ENCODE measurements at regions not wholly inside any gene's neighbourhood (a gene's known extent, or its start where the extent isn't known, plus 50 kb on each side); places are given as distances from the start of the nearest gene placed in this dataset.

DNA sequence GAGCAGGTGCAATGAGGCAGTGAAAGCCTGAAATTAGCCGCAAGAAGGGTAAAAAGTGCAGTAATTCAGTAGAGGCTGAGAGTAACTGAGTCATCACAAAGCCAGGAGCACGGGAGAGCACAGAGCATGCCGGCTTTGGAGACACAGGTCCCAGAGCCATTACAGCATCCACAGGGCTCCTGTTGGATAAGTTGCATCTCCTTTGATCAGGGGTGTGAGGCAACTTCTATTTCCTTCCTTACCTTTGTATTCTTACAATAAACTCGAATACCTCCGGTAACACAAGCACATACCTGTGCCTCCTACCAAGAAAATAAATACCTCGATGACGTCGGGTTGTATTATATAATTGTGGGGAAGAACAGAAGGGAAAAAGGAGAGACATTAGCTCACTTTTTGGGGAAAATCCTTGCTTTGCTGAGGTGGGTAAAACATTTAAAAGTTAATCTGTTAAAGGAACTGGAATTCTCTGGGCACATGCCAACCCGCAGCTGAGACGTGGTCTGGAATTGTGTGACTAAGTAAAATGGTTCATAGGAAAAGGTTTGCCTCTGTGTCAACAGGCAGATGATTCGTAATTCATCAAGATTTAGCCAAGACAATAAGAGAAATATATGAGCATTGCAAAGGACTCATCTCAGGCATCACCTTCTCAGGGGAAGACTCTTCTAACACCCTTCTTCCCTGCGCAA, 360.7 kb upstream of the ZFP64 start:
- Histone ChIP-seq H3K4me1 (ENCODE audit: insufficient read depth, low read length) (no peaks in the 10 kb centered on the region), H3K4me2 (ENCODE audit: insufficient read depth, low read length) (no peak overlapping the region), H2AFZ (ENCODE audit: low read depth, low read length) (no peak overlapping the region), H3K9me3 (ENCODE audit: insufficient read depth, low read length, severe bottlenecking) (no peaks in the 10 kb centered on the region), H3K27ac (ENCODE audit: low read length) (no peak overlapping the region), H3K27me3 (ENCODE audit: insufficient read depth, low read length, poor library complexity) (no peaks in the 10 kb centered on the region), H3K79me2 (ENCODE audit: insufficient read depth, low read length) (no peaks in the 10 kb centered on the region), H3K4me3 (ENCODE audit: low read depth in 1 of 2, low read length in 2 of 2) (no peak overlapping the region), H4K20me1 (ENCODE audit: insufficient read depth, low read length) (no peaks in the 10 kb centered on the region), H3K36me3 (ENCODE audit: insufficient read depth, low read length) (no peaks in the 10 kb centered on the region), H3K9ac (ENCODE audit: low read depth, low read length) (no peak overlapping the region)
- DNase-seq = no peak
- no peak for ATAC-seq (ENCODE audit: insufficient read depth, low read depth)
- TF ChIP-seq CTCF (IDR thresholded peaks at IDR 0.05; ENCODE audit: borderline replicate concordance, extremely low read depth, low read length, poor library complexity, severe bottlenecking) (no peak), EZH2 (IDR thresholded peaks at IDR 0.05; ENCODE audit: borderline replicate concordance, low read depth, low read length, severe bottlenecking) (no peak)

GRCh38 chr20:52542131-52542530, 350.6 kb upstream of the ZFP64 start:
- H3K9ac ChIP-seq (ENCODE audit: low read depth, low read length) = no peak overlapping the region
- H3K4me2 ChIP-seq (ENCODE audit: insufficient read depth, low read length) = no peak overlapping the region
- H3K9me3 ChIP-seq (ENCODE audit: insufficient read depth, low read length, severe bottlenecking) = no peaks in the 10 kb centered on the region
- no peaks in the 10 kb centered on the region for H3K36me3 ChIP-seq (ENCODE audit: insufficient read depth, low read length)
- H3K4me3 ChIP-seq (ENCODE audit: low read depth in 1 of 2, low read length in 2 of 2) = no peak overlapping the region
- ATAC-seq (ENCODE audit: insufficient read depth, low read depth) (no peak), DNase-seq (no peak)
- no peaks in the 10 kb centered on the region for H3K79me2 ChIP-seq (ENCODE audit: insufficient read depth, low read length)
- H3K27me3 ChIP-seq (ENCODE audit: insufficient read depth, low read length, poor library complexity) = peaks cover 10% of the 10 kb centered on the region
- H3K27ac ChIP-seq (ENCODE audit: low read length) = no peak overlapping the region
- no peaks in the 10 kb centered on the region for H3K4me1 ChIP-seq (ENCODE audit: insufficient read depth, low read length)
- H4K20me1 ChIP-seq (ENCODE audit: insufficient read depth, low read length) = no peaks in the 10 kb centered on the region
- no peak for TF ChIP-seq EZH2 (IDR thresholded peaks at IDR 0.05; ENCODE audit: borderline replicate concordance, low read depth, low read length, severe bottlenecking)
- TF ChIP-seq CTCF (IDR thresholded peaks at IDR 0.05; ENCODE audit: borderline replicate concordance, extremely low read depth, low read length, poor library complexity, severe bottlenecking) = no peak
- H2AFZ ChIP-seq (ENCODE audit: low read depth, low read length) = no peak overlapping the region

GRCh38 chr20:52540509-52540908, 348.9 kb upstream of the ZFP64 start:
- H3K4me1 ChIP-seq (ENCODE audit: insufficient read depth, low read length) = no peaks in the 10 kb centered on the region
- H3K79me2 ChIP-seq (ENCODE audit: insufficient read depth, low read length) = no peaks in the 10 kb centered on the region
- DNase-seq (no peak), ATAC-seq (ENCODE audit: insufficient read depth, low read depth) (no peak)
- no peak overlapping the region for H3K9ac ChIP-seq (ENCODE audit: low read depth, low read length)
- H4K20me1 ChIP-seq (ENCODE audit: insufficient read depth, low read length) = no peaks in the 10 kb centered on the region
- H3K36me3 ChIP-seq (ENCODE audit: insufficient read depth, low read length) = no peaks in the 10 kb centered on the region
- no peak overlapping the region for H3K4me2 ChIP-seq (ENCODE audit: insufficient read depth, low read length)
- TF ChIP-seq CTCF (IDR thresholded peaks at IDR 0.05; ENCODE audit: borderline replicate concordance, extremely low read depth, low read length, poor library complexity, severe bottlenecking) = no peak
- no peak for TF ChIP-seq EZH2 (IDR thresholded peaks at IDR 0.05; ENCODE audit: borderline replicate concordance, low read depth, low read length, severe bottlenecking)
- no peak overlapping the region for H2AFZ ChIP-seq (ENCODE audit: low read depth, low read length)
- no peak overlapping the region for H3K4me3 ChIP-seq (ENCODE audit: low read depth in 1 of 2, low read length in 2 of 2)
- H3K27me3 ChIP-seq (ENCODE audit: insufficient read depth, low read length, poor library complexity) = peaks cover 16% of the 10 kb centered on the region
- H3K9me3 ChIP-seq (ENCODE audit: insufficient read depth, low read length, severe bottlenecking) = no peaks in the 10 kb centered on the region
- no peak overlapping the region for H3K27ac ChIP-seq (ENCODE audit: low read length)
